HCT116 (cell line): ENCODE measurements at regions not wholly inside any gene's neighbourhood (a gene's known extent, or its start where the extent isn't known, plus 50 kb on each side); places are given as distances from the start of the nearest gene placed in this dataset.

ENCODE experiments used
- ATAC-seq: fragments of 200-7000 bp; cut with Tn5 transposase; 2 replicates; pipeline ENCODE4 v1.9.1; 2020; ENCODE audit warnings: mild to moderate bottlenecking, moderate library complexity
- BruUV-seq: library from RNA; stranded (reverse); fragments of 400-500 nt; replicated peaks from 2 replicates; lab custom pipeline; 2021; lab: Mats Ljungman, UMichigan
- CTCF ChIA-PET: fragments of 300-600 bp; sonication (Branson Sonifier 250); formaldehyde crosslinking; loops from one replicate; lab custom pipeline; 2021; ENCODE audit warnings: antibody characterized with exemption; lab: Charles Lee
- POLR2A ChIA-PET: fragments of 300-600, 350-600 bp; sonication (Branson Sonifier 250); formaldehyde crosslinking; loops from one replicate; lab custom pipeline; 2021; ENCODE audit warnings: antibody characterized with exemption; lab: Charles Lee
- RAD21 ChIA-PET, 2 experiments: fragments of 300-600 bp; sonication (Branson Sonifier 250); formaldehyde crosslinking; loops; one replicate each; lab custom pipeline; 2023; ENCODE audit warnings: low total read pairs in 2 of 2; ENCODE audit not compliant: uncharacterized antibody in 2 of 2, unreplicated experiment in 2 of 2, low non-redundant PET in 1 of 2; lab: Charles Lee
- DNase-seq: peaks from one replicate; pipeline ENCODE4 v3.0.0-alpha.2; 2010; ENCODE audit warnings: low read depth, low spot score
- H2AFZ ChIP-seq: fragments of 200-600 bp; shearing (Covaris generic), sonication (generic); 2 replicates; pipeline ENCODE4 v1.6.1; 2017; ENCODE audit warnings: low read depth, mixed run types, mixed read lengths, antibody characterized with exemption, low read length; ENCODE audit not compliant: poor library complexity, severe bottlenecking
- H3K27ac ChIP-seq: 2 replicates; pipeline ENCODE4 v1.5.1; 2012; ENCODE audit warnings: low read depth, low read length
- H3K27me3 ChIP-seq: fragments of 200-600 bp; sonication (generic); 2 replicates; pipeline ENCODE4 v1.6.1; 2016; ENCODE audit warnings: mixed run types, low read length, mixed read lengths; ENCODE audit not compliant: insufficient read depth
- H3K36me3 ChIP-seq, 2 experiments: fragments of 200-500 bp in 1 of 2; fragments of 200-600 bp in 1 of 2; sonication (Bioruptor generic) in 1 of 2; sonication (generic) in 1 of 2; 2 replicates each; pipeline versions ENCODE4 v1.5.1 to v1.6.1; 2014 to 2016; ENCODE audit warnings: low read length in 2 of 2, inconsistent platforms in 1 of 2, mixed read lengths in 1 of 2, mixed run types in 1 of 2; ENCODE audit not compliant: insufficient read depth in 2 of 2, control insufficient read depth in 1 of 2
- H3K4me1 ChIP-seq, 2 experiments: fragments of 200-600 bp in 1 of 2; sonication (generic) in 1 of 2; 2 replicates each; pipeline versions ENCODE4 v1.5.1 to v1.6.1; 2012 to 2017; ENCODE audit warnings: low read length in 2 of 2, inconsistent platforms in 1 of 2, mild to moderate bottlenecking in 1 of 2, mixed read lengths in 1 of 2, mixed run types in 1 of 2, moderate library complexity in 1 of 2; ENCODE audit not compliant: insufficient read depth in 2 of 2, control insufficient read depth in 1 of 2
- H3K4me2 ChIP-seq: fragments of 200-600 bp; sonication (generic); 2 replicates; pipeline ENCODE4 v1.6.1; 2017; ENCODE audit warnings: mixed run types, low read length, mixed read lengths
- H3K4me3 ChIP-seq, 2 experiments: fragments of 200-600 bp in 1 of 2; sonication (generic) in 1 of 2; replicated peaks in 1 of 2; 2 replicates each; pipeline ENCODE4 v1.5.1; 2011 to 2016; ENCODE audit warnings: low read length in 2 of 2, control low read depth in 1 of 2, low read depth in 1 of 2, mild to moderate bottlenecking in 1 of 2, mixed read lengths in 1 of 2, mixed run types in 1 of 2
- H3K79me2 ChIP-seq: fragments of 200-600 bp; sonication (generic); 2 replicates; pipeline ENCODE4 v1.6.1; 2017; ENCODE audit warnings: mild to moderate bottlenecking, mixed run types, low read length, moderate library complexity, mixed read lengths; ENCODE audit not compliant: insufficient read depth
- H3K9ac ChIP-seq: fragments of 200-600 bp; sonication (generic); 2 replicates; pipeline ENCODE4 v1.6.1; 2016; ENCODE audit warnings: low read length, mixed read lengths
- H3K9me2 ChIP-seq: fragments of 200-600 bp; sonication (generic), shearing (Covaris generic); 2 replicates; pipeline ENCODE4 v1.6.1; 2017; ENCODE audit warnings: mixed run types, mild to moderate bottlenecking, moderate library complexity; ENCODE audit not compliant: insufficient read depth
- H3K9me3 ChIP-seq, 2 experiments: fragments of 200-500 bp in 1 of 2; fragments of 200-600 bp in 1 of 2; sonication (Bioruptor generic) in 1 of 2; sonication (generic) in 1 of 2; 2 replicates each; pipeline ENCODE4 v1.6.1; 2014 to 2017; ENCODE audit warnings: low read length in 2 of 2, mixed read lengths in 2 of 2, inconsistent platforms in 1 of 2, low read depth in 1 of 2, mild to moderate bottlenecking in 1 of 2, mixed run types in 1 of 2, moderate library complexity in 1 of 2; ENCODE audit not compliant: control insufficient read depth in 1 of 2, insufficient read depth in 1 of 2
- H4K20me1 ChIP-seq: fragments of 200-600 bp; sonication (generic), shearing (Covaris generic); 2 replicates; pipeline ENCODE4 v1.6.1; 2017; ENCODE audit warnings: mixed run types, mild to moderate bottlenecking, moderate library complexity; ENCODE audit not compliant: insufficient read depth
- ELF1 ChIP-seq: IDR thresholded peaks from 2 replicates; pipeline ENCODE4 v1.6.1; 2012; ENCODE audit warnings: low read depth, borderline replicate concordance
- JUND ChIP-seq: IDR thresholded peaks from 2 replicates; pipeline ENCODE4 v1.6.1; 2012
- POLR2AphosphoS5 ChIP-seq: IDR thresholded peaks from 2 replicates; pipeline ENCODE4 v1.6.1; 2011; ENCODE audit warnings: mild to moderate bottlenecking, low read depth, low read length, moderate library complexity
- SP1 ChIP-seq: IDR thresholded peaks from 2 replicates; pipeline ENCODE4 v1.6.1; 2012; ENCODE audit warnings: low read depth
- TCF7L2 ChIP-seq: IDR thresholded peaks from 2 replicates; pipeline ENCODE4 v1.7.0; 2011; ENCODE audit warnings: borderline replicate concordance, inconsistent platforms; ENCODE audit not compliant: insufficient read depth, insufficient read length; ENCODE audit errors: extremely low read depth
- ZBTB33 ChIP-seq: IDR thresholded peaks from 2 replicates; pipeline ENCODE4 v1.6.1; 2011; ENCODE audit warnings: mild to moderate bottlenecking, low read length, moderate library complexity; ENCODE audit not compliant: insufficient replicate concordance; ENCODE audit errors: extremely low read depth
- intact Hi-C: fragments of 100-400 bp; cut with micrococcal nuclease; formaldehyde crosslinking; loops from 2 replicates; pipeline ENCODE4 v1.10.0; 2022
- TF ChIP-seq, protein P1 (sequence below): IDR thresholded peaks from 2 replicates; pipeline ENCODE4 v1.6.1; 2012
- TF ChIP-seq, protein P2 (sequence below): IDR thresholded peaks from 2 replicates; pipeline ENCODE4 v1.6.1; 2012

DNA sequence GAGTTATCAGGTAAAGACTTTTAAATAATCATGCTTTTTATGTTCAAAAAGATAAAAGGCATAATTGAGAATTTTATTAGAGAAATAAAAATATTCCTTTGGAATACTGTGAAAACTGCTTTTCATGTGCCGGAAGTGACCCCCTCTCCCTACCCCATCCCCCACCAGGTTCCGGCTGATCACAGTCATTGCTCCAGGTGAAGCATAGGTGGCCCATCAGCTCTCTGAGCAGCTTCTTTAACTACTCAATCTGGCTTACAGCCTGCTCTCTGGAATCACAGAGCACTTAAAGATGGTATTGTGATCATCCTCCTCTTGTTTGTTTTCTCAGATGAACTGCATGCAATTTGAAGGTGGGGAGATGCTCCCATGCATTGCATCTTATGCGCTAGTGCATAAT is 257.7 kb downstream of the EN1 start:
- RAD21 ChIA-PET, result no interaction called here

More for the DNA sequence above, 257.7 kb downstream of the EN1 start:
- TF ChIP-seq JUND (no peak), ZBTB33 (no peak), POLR2AphosphoS5 (no peak), ELF1 (no peak), TCF7L2 (no peak), SP1 (no peak)
- TF ChIP-seq, protein P1, sequence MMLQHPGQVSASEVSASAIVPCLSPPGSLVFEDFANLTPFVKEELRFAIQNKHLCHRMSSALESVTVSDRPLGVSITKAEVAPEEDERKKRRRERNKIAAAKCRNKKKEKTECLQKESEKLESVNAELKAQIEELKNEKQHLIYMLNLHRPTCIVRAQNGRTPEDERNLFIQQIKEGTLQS, result no peak
- TF ChIP-seq, protein P2, sequence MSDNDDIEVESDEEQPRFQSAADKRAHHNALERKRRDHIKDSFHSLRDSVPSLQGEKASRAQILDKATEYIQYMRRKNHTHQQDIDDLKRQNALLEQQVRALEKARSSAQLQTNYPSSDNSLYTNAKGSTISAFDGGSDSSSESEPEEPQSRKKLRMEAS, result no peak
- POLR2A ChIA-PET, result no interaction called here
- no peak overlapping the region for H3K9ac ChIP-seq
- no peaks in the 10 kb centered on the region for H3K4me1 ChIP-seq
- BruUV-seq, result no TSS peak
- no peaks in the 10 kb centered on the region for H3K9me3 ChIP-seq
- H3K79me2 ChIP-seq, result no peaks in the 10 kb centered on the region
- no peak overlapping the region for H2AFZ ChIP-seq
- intact Hi-C loops, result no loop called here
- H4K20me1 ChIP-seq, result no peaks in the 10 kb centered on the region
- CTCF ChIA-PET, result interaction anchor here (1.9 kb wide), 1 partner anchor 266 kb away, joined by 4 read pairs; no protein-coding TSS in a partner anchor
- no peaks in the 10 kb centered on the region; a peak in 1 of 4 replicates for H3K36me3 ChIP-seq
- peaks cover 3% of the 10 kb centered on the region; the same call in 1 of the 2 replicates for H3K27me3 ChIP-seq
- ATAC-seq (no peak), DNase-seq (no peak)
- no peak overlapping the region for H3K27ac ChIP-seq
- no peaks in the 10 kb centered on the region for H3K9me2 ChIP-seq
- no peak overlapping the region for H3K4me3 ChIP-seq
- H3K4me2 ChIP-seq, result no peak overlapping the region
